Mammary epithelial cell (primary cell): ENCODE measurements at regions not wholly inside any gene's neighbourhood (a gene's known extent, or its start where the extent isn't known, plus 50 kb on each side); places are given as distances from the start of the nearest gene placed in this dataset.

Experiments
- EZH2 ChIP-seq: IDR thresholded peaks from 2 replicates; pipeline ENCODE4 v1.6.1; 2012; ENCODE audit warnings: low read length, inconsistent platforms, borderline replicate concordance
- TF ChIP-seq, protein P1 (sequence below), 2 donors: IDR thresholded peaks in 1 of 2; conservative IDR thresholded peaks in 1 of 2; 2 replicates each; pipeline ENCODE4 v1.5.1; 2011 to 2012; ENCODE audit warnings: inconsistent platforms in 2 of 2, low read length in 2 of 2, mild to moderate bottlenecking in 2 of 2, control low read depth in 1 of 2, low read depth in 1 of 2; ENCODE audit not compliant: insufficient read depth in 1 of 2; ENCODE audit errors: extremely low read depth in 1 of 2

DNA sequence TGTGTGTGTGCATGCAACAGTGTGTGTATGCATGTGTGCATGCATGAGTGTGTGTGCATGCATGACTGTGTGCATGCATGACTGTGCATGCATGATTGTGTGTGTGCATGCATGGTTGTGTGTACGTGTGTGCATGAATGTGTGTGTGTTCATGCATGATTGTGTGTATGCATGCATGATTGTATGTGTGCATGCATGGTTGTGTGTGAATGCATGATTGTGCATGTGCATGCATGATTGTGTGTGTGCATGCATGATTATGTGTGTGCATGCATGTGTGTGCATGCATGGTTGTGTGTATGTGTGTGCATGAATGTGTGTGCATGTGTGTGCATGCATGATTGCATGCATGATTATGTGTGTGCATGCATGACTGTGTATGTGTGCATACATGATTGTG is 1052.0 kb downstream of the TBC1D22A start:
- TF ChIP-seq, protein P1, sequence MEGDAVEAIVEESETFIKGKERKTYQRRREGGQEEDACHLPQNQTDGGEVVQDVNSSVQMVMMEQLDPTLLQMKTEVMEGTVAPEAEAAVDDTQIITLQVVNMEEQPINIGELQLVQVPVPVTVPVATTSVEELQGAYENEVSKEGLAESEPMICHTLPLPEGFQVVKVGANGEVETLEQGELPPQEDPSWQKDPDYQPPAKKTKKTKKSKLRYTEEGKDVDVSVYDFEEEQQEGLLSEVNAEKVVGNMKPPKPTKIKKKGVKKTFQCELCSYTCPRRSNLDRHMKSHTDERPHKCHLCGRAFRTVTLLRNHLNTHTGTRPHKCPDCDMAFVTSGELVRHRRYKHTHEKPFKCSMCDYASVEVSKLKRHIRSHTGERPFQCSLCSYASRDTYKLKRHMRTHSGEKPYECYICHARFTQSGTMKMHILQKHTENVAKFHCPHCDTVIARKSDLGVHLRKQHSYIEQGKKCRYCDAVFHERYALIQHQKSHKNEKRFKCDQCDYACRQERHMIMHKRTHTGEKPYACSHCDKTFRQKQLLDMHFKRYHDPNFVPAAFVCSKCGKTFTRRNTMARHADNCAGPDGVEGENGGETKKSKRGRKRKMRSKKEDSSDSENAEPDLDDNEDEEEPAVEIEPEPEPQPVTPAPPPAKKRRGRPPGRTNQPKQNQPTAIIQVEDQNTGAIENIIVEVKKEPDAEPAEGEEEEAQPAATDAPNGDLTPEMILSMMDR (conservative IDR thresholded peaks at IDR 0.05 in 1 of 2, IDR thresholded peaks at IDR 0.05 in 1 of 2; ENCODE audit: extremely low read depth in 1 of 2, insufficient read depth in 1 of 2, low read depth in 1 of 2, low read length in 2 of 2): no peak
- TF ChIP-seq EZH2: no peak
